NCI-H1417 treated with DMSO at 0.1 percent for 48 hours (cell line): ENCODE measurements at regions not wholly inside any gene's neighbourhood (a gene's known extent, or its start where the extent isn't known, plus 50 kb on each side); places are given as distances from the start of the nearest gene placed in this dataset.
A peak's percentile ranks its signal among the peaks of the same experiment; 100 is the strongest.
"Not testable (repeated sequence)": the region's sequence is repeated elsewhere in the genome, so short reads cannot be mapped to it uniquely, and the experiment has no call there.

ENCODE experiments used
- DNase-seq: peaks from one replicate; lab custom pipeline; 2025; lab: John Stamatoyannopoulos, UW

- no peak for DNase-seq
Observed at GRCh38 chr3:75321060-75321459, 343.1 kb upstream of the FRG2C start.

DNA sequence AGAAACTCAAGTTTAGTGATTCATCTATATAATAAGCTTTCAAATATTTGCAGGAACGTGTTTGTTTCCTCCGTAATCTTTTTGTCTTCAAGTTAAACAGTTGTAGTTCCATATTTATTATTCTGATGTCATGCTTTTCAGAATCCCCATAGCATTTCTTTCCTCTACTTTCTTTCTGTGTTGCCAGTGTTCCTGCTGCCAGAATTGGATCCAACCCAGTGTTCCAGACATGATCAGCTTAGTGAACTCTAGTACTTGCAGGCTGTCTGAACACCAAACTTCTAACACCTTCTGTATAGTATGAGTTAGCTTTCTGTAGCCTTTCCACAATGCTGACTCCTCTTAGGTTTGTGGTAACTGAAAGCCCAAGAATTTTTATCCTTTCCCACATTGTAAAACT is 340.2 kb upstream of the FRG2C start:
- not testable (repeated sequence) for DNase-seq

DNA sequence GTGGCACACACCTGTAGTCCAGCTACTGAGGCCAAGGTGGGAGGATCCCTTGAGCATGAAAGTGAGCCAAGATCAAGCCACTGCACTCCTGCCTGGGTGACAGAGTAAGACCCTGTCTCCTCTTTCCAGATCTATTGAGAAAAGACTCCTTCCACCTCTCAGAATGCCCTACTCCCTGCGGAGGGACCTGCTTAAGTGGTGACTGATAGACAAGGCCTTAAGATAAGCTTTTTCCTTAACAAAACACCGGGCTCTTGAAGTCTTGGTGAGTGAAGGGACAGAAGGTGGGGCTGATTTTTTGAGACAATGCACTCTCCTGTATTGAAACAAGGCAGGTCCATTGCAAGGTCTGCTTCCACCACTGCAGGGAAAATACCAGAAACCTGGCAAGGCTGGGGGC is 338.4 kb upstream of the FRG2C start:
- no peak for DNase-seq

- no peak for DNase-seq
Observed at GRCh38 chr3:75327453-75327852, 336.7 kb upstream of the FRG2C start.

DNA sequence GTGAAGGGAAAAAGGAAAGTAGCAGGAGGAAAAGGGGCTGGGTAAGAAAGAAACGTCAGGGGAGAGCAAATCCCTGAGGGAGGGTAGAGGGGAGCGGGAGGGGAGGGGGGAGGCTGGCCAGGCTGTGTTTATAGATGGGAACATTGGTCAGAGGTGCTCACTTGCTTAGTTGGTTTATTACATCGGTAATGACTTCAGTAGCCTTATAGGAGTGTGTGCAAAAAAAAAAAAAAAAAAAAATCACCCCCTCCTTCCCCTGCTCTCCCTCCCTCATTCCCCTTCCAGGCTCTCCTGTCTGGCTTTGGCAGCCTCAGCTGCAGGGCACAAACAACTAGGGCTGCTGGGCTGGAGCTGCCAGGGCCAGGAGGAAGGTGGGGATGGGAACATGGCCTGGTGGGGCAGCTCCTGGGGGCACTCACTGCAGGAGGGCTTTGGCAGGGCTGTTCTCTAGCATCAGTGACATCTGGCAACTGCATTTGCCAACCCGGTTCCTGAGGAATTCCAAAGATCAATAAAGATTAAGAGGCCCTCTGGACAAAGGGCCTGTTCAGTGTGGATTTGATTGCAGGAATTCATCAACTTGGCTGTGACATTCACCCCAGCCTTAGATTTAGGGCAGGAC is 334.5 kb upstream of the FRG2C start:
- no peak for DNase-seq

- not testable (repeated sequence) for DNase-seq
Observed at GRCh38 chr3:75330446-75330845, 333.7 kb upstream of the FRG2C start.

- DNase-seq: not testable (repeated sequence)
Observed at GRCh38 chr3:75332090-75332489, 332.0 kb upstream of the FRG2C start.

DNA sequence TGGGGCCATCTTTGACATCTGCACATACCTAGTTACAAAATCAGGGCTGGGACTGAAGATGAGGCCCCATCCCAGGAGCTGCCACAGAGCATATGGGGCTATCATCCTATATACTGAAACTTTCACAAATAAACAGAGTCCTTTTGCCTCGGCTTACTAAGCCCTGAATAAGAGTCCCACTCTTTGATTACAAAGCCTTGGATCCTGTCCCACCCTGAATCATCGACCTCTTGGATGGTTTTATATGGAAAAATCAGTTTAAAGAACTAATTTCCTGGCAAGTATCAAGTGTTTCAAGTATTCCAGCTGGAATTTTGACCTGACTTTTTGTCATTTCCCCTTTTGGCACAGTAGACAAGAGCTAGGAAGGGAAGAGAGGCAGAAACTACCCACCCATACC is 331.3 kb upstream of the FRG2C start:
- no peak for DNase-seq

DNA sequence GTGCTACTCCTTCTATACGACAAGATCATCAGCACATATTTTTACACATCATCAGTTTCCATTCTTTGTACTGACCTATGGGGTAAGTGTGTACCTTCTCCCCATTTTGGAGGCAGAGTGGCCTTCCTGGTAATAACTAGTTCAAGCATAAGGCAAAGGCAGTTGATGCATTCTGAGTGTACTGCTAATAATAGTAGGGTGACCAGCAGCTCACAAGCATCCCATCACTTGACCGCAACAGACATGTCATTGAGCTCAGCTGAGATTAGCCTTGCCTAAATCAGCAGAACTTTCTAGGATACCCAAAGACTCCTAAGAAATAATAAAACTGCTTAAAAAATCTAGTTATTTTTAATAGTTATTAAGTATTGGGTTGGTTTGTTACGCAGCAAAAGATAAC is 329.8 kb upstream of the FRG2C start:
- DNase-seq: no peak

DNA sequence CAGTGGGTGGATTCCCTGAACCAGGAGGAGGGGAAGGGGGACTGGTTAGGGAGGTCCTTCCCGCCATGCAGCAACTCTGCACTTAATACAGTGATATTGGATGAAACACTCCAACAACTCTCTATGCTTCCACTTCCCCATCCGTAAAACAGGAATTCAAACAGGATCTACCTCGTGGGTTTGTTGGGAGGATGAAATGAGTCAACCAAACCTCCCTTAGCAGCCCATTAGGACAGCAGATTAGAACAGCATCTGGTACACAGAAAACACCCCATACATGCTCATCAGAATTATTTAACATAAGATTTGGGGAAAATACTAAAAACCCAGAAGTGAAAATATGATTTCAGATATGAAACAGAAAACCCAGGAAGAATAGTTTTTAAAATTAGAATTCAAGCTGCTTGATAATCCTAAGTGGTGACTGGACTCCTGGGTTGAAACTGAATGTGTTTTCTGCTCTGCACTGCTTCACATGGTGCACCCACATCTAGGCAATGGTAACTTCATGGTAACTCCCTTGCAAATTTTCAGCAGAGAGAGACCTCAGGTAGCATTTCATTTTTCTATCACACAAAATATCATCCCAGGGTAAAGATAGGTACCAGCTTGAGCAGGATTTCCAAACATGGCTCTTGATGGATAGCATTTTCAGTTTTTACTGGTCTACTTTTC is 326.8 kb upstream of the FRG2C start:
- no peak for DNase-seq

- DNase-seq: no peak
Observed at GRCh38 chr3:75338342-75338741, 325.8 kb upstream of the FRG2C start.

GRCh38 chr3:75341324-75342067 is 322.6 kb upstream of the FRG2C start:
- DNase-seq: no peak

- no peak for DNase-seq
Observed at GRCh38 chr3:75342425-75342824, 321.7 kb upstream of the FRG2C start.

- not testable (repeated sequence) for DNase-seq
Observed at GRCh38 chr3:75350536-75350935, 313.6 kb upstream of the FRG2C start.

DNA sequence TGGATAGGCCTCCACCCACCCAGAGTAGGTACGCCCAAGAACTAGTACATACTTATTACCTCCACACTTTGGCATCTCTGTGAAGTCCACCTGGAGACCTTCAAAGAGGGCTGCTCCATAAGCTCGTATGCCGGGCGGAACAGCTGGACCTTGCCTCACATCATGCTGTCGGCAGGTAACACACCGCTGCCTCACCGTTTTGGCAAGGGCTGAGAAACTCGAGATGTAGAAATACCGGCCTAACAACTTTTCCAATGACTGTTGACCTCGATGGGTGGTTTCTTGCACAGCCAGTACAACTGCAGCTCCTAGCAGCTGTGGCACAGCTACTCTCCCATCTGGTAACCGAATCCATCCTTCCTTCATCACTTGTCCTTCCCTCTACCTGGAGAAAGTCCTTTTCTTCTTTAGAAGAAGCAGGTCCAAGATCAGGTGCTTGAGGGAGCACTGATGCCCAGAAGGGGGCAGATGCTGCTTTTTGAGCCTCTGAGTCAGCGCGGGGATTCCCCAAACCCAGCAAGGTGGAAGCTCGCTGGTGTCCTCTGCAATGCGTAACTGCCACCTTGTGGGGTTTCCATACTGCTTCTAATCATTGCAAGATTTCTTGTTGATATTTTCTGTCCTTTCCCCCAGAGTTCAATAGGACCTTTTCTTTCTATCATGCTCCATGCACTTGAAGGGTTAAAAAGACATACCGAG is 301.9 kb upstream of the FRG2C start:
- DNase-seq: peak; percentile 0

DNA sequence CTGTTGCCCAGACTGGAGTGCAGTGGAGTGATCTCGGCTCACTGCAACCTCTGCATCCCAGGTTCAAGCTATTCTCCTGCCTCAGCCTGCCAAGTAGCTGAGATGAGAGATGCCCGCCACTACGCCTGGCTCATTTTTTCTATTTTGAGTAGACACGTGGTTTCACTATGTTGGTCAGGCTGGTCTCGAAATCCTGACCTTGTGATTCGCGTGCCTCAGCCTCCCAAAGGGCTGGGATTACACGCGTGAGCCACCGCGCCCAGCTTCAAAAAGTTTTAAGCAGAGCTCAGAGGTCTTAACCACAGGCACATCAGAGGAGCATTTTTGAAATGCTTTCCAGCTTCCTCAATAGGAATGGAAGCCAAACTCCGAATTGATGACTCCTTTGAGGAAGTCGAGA is 291.2 kb upstream of the FRG2C start:
- not testable (repeated sequence) for DNase-seq

DNA sequence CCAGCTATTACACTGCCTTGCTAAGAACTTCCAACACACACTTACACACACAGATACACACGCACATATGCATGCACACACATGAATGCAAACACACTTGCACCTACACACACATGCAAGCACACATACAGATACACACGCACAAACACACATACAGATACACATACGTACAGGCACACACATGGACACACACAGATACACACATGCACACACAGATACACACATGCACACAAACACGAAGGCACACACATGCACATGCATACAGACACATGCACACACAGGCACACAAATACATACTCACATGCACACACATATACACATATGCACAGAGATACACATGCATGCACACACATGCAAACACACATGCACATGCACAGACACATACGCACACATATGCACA is 284.3 kb upstream of the FRG2C start:
- DNase-seq: not testable (repeated sequence)

DNA sequence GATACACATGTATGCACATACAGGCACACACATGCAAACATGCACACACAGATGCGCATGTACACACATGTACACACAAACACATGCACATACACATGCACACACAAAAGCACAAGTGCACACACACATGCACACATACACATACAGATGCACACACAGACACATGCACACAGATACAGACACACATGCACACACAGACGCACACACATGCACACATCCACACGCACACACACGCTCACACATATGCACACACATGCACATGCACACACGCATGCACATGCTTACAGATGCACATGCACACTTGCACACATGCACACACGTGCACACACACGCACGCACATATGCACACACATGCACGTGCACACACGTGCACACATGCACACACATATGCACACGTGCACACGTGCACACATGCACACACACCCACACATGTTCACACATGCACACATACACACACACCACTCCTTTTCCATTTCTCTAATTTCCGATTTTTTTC is 283.8 kb upstream of the FRG2C start:
- DNase-seq: no peak

DNA sequence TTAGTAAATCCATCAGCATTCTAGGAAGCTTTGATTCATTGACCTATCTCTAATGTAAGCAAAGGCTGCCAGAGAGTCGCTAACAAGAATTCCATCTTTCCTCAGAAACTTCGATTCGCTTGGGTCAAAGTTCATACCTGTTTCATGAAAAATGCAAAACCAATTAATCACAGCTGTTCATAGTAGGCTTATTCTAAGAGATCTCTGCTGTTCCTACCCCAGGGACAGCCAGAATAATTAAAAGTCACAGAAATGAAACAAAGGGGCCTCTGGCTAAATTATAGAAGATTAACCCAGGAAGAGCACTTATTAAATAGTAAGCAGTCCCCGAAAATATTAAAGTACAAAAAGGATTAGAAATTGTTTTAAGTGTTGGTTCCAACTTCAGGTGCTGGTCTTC is 280.1 kb upstream of the FRG2C start:
- not testable (repeated sequence) for DNase-seq

GRCh38 chr3:75388486-75389124 is 275.5 kb upstream of the FRG2C start:
- DNase-seq: not testable (repeated sequence)

DNA sequence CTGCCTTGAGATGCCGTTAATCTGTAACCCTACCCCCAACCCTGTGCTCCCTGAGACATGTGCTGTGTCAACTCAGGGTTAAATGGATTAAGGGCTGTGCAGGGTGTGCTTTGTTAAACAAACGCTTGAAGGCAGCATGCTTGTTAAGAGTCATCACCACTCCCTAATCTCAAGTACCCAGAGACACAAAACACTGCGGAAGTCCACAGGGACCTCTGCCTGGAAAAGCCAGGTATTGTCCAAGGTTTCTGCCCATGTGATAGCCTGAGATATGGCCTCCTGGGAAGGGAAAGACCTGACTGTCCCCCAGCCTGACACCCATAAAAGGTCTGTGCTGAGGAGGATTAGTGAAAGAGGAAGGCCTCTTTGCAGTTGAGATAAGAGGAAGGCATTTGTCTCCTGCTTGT is 270.8 kb upstream of the FRG2C start:
- not testable (repeated sequence) for DNase-seq

GRCh38 chr3:75394102-75394501 is 270.0 kb upstream of the FRG2C start:
- DNase-seq: not testable (repeated sequence)
